HG03175 (cell line): ENCODE measurements at regions not wholly inside any gene's neighbourhood (a gene's known extent, or its start where the extent isn't known, plus 50 kb on each side); places are given as distances from the start of the nearest gene placed in this dataset.
"Not testable (repeated sequence)": the region's sequence is repeated elsewhere in the genome, so short reads cannot be mapped to it uniquely, and the experiment has no call there.

Source experiments
- ATAC-seq: cut with Tn5 transposase; IDR thresholded peaks from one replicate; pipeline ENCODE4 v1.9.1; 2021; ENCODE audit warnings: mild to moderate bottlenecking, moderate library complexity; ENCODE audit not compliant: unreplicated experiment

- no peak for ATAC-seq
Observed at GRCh38 chr10:9009505-9009904, 955.0 kb downstream of the GATA3 start.

DNA sequence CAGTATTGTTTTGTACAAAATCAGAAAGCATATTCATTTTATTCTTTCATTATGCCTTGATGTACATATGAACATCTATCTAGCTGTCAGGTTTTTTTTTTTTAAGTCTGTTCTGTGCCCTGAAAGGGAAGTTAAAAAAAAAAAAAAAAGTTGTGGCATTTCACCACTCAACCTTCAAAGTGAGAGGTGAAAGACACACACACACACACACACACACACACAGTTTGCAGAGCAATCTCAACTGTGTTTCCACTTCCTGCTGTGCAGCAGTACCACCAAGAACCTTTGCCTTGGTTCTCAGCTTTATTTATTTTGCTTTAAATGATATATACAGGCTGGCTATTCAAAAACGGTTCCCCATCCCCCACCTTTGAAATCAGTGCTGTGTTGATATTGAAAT, 955.6 kb downstream of the GATA3 start:
- ATAC-seq: no peak

GRCh38 chr10:9010931-9011670, 956.6 kb downstream of the GATA3 start:
- ATAC-seq: no peak

DNA sequence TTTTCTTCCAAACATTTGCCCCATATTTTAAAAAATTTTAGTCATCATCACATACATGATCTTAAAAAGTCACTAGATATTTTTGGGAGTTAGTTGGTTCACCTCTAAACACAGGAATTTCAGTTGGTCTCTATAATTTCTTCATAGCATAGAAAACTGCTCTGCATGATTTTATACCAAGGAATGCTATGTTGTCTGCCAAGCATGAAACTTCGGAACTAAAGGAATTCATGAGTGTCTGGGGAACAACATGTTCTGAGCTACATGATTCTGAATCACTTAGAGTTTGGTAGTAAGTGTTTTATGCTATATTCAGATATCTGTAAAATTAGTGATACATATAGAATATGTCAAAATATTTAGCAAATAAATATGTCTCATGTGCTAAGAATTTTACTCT, 957.8 kb downstream of the GATA3 start:
- ATAC-seq: no peak

- no peak for ATAC-seq
Observed at GRCh38 chr10:9015005-9015404, 960.5 kb downstream of the GATA3 start.

- ATAC-seq: no peak
Observed at GRCh38 chr10:9015447-9015846, 961.0 kb downstream of the GATA3 start.

GRCh38 chr10:9016930-9017329, 962.4 kb downstream of the GATA3 start:
- ATAC-seq: no peak

GRCh38 chr10:9018195-9019173, 964.0 kb downstream of the GATA3 start:
- no peak for ATAC-seq

DNA sequence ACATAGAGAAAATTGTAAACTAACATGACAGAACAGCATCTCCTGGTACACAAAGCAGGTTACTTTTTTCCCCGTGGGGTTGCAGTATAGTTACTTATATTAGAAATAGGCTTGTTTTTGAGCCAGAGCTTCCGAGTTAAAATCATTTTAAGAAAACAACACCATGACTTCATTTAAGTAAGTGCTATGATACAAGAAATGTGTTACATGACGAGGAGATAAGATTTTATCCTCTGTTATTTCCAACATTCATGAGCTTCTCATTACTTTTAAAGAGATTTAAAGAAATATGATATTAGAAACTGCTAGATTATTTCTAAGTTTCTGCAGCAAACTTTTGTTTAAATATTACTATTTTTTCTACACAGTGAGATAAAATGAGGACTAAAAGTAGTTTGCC, 968.7 kb downstream of the GATA3 start:
- no peak for ATAC-seq

DNA sequence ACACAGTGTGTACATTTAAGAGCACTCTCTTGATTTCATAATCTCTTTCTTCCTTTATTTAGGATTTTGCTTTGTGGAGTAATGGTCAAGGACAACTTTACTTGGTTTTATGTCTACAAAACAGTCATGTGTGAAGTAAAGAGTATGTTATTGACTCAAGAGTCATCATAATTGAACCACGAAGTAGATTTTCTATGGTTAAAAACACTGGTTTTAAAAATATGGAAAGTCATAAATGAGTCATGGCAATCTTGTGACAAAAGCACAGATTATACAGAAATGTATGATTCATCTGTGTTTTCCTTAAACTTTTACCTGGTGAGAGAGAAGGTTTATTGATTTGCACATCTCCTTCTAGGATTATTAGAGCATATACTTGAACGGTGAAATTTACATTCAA, 969.7 kb downstream of the GATA3 start:
- ATAC-seq: no peak

- ATAC-seq: no peak
Observed at GRCh38 chr10:9028231-9028630, 973.7 kb downstream of the GATA3 start.

- ATAC-seq: no peak
Observed at GRCh38 chr10:9035355-9035754, 980.9 kb downstream of the GATA3 start.

GRCh38 chr10:9036711-9037204, 982.3 kb downstream of the GATA3 start:
- no peak for ATAC-seq

DNA sequence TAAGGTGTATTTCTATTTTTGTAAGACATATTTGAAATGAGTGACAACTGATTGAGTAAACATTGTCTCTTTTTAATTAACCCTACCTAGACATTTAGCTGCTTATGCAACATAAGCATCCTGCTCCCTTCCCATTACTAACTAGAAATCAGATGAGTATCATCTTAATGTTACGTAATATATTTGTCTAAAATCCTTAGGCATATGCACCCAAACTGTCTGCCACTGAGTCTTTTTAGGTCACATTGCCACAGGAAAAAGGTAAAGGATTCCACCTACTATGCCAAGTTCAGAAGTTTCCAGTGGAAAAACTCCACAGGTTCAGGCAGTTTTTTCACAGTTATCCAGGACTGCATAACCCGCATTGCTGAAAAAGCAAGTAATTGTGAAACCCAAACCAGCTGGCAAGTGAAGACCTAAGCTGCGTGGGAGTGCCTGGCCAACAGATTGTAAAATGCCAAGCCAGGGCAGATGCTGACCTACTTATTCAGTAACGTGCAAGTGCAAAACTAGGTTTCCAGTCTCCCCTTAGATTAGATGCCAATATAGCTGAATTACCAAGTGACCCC, 983.7 kb downstream of the GATA3 start:
- no peak for ATAC-seq

DNA sequence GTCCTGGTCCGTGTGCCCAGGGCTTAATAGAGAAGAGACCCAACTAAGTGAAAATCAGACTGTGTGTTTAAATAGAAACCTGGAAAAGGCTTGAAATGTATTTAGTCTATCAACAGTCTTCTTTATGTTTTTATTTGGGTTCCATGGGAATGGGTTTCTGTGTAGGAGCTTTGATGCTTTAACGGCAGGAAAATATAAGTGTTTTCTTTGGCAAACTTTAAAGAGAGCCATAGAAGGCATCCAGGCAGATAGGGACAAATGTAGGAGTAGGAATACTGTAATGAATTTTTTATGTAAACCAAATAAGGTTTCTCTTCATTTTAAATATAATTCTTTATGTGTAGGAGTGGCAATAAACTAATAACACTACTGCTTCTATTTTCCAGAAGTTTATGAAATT, 989.0 kb downstream of the GATA3 start:
- ATAC-seq: no peak

- ATAC-seq: no peak
Observed at GRCh38 chr10:9045311-9045710, 990.8 kb downstream of the GATA3 start.

DNA sequence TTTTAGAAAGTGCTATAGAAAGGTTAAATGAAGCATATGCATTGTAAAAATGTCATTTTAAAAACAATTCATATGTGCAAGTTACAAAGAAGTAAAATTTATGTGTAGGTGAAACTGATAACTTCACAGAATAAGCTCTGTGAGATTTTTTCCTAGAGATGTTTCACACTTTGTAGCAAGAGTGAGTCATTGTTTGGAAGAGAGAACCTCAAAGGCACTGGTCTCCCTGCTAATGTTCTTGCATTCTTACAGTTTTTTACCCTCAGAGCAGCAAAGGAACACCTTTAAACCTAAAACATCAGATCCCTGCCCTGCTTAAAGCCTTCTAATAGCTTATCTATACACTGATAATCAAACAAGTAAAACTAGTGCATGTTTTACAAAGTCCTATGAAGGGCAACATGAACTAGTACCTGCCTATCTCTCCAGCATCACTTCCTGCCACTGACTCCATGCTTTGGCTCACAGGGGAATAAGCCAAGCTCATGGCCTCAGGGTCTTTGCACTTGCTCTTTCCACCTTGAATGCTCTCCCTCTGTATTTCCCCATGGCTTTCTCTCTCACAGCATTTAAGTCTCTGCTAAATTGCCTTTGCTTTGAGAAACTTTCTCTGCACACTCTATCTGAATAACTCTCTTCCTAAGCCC, 997.0 kb downstream of the GATA3 start:
- ATAC-seq: no peak

- no peak for ATAC-seq
Observed at GRCh38 chr10:9052767-9053166, 998.3 kb downstream of the GATA3 start.

- no peak for ATAC-seq
Observed at GRCh38 chr10:9056521-9056920, 1002.0 kb downstream of the GATA3 start.

DNA sequence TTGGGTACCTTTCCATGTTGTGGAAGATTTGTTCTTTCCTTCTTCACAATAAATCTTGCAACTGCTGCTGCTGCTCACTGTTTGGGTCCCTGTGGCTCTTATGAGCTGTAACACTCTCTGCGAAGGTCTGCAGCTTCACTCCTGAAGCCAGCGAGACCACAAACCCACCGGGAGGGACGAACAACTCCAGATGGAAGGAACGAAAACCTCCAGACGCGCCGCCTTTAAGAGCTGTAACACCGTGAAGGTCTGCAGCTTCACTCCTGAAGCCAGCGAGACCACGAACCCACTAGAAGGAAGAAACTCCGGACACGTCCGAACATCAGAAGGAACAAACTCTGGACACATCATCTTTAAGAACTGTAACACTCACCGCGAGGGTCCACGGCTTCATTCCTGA, 1002.8 kb downstream of the GATA3 start:
- not testable (repeated sequence) for ATAC-seq

GRCh38 chr10:9060314-9060713, 1005.8 kb downstream of the GATA3 start:
- ATAC-seq: no peak
